ENCODE measurements at regions not wholly inside any gene's neighbourhood (a gene's known extent, or its start where the extent isn't known, plus 50 kb on each side); places are given as distances from the start of the nearest gene placed in this dataset.
A peak's percentile ranks its signal among the peaks of the same experiment; 100 is the strongest.
"Not testable (repeated sequence)": the region's sequence is repeated elsewhere in the genome, so short reads cannot be mapped to it uniquely, and the experiment has no call there.

- DNase-seq (ENCODE audit: low read depth): peak; percentile 46
Observed at GRCh38 chr5:93359296-93359959, 221.6 kb downstream of the NR2F1-AS1 start.

- DNase-seq (ENCODE audit: low read depth): no peak
Observed at GRCh38 chr5:93358176-93358575, 222.8 kb downstream of the NR2F1-AS1 start.

GRCh38 chr5:93357686-93358085 is 223.3 kb downstream of the NR2F1-AS1 start:
- no peak for DNase-seq (ENCODE audit: low read depth)

- no peak for DNase-seq (ENCODE audit: low read depth)
Observed at GRCh38 chr5:93355691-93356090, 225.3 kb downstream of the NR2F1-AS1 start.

- no peak for DNase-seq (ENCODE audit: low read depth)
Observed at GRCh38 chr5:93352186-93352585, 228.8 kb downstream of the NR2F1-AS1 start.

GRCh38 chr5:93349613-93350012 is 231.4 kb downstream of the NR2F1-AS1 start:
- no peak for DNase-seq (ENCODE audit: low read depth)

GRCh38 chr5:93348231-93348630 is 232.8 kb downstream of the NR2F1-AS1 start:
- no peak for DNase-seq (ENCODE audit: low read depth)

GRCh38 chr5:93346850-93347249 is 234.2 kb downstream of the NR2F1-AS1 start:
- DNase-seq (ENCODE audit: low read depth): not testable (repeated sequence)

GRCh38 chr5:93346301-93346700 is 234.7 kb downstream of the NR2F1-AS1 start:
- DNase-seq (ENCODE audit: low read depth): no peak

GRCh38 chr5:93343570-93343969 is 237.4 kb downstream of the NR2F1-AS1 start:
- DNase-seq (ENCODE audit: low read depth): no peak

- DNase-seq (ENCODE audit: low read depth): no peak
Observed at GRCh38 chr5:93342563-93343061, 238.4 kb downstream of the NR2F1-AS1 start.

- DNase-seq (ENCODE audit: low read depth): no peak
Observed at GRCh38 chr5:93340881-93341280, 240.1 kb downstream of the NR2F1-AS1 start.

- no peak for DNase-seq (ENCODE audit: low read depth)
Observed at GRCh38 chr5:93337138-93337537, 243.9 kb downstream of the NR2F1-AS1 start.

GRCh38 chr5:93336330-93337110 is 244.5 kb downstream of the NR2F1-AS1 start:
- no peak for DNase-seq (ENCODE audit: low read depth)

GRCh38 chr5:93331863-93332262 is 249.2 kb downstream of the NR2F1-AS1 start:
- DNase-seq (ENCODE audit: low read depth): no peak

GRCh38 chr5:93331241-93331640 is 249.8 kb downstream of the NR2F1-AS1 start:
- no peak for DNase-seq (ENCODE audit: low read depth)

GRCh38 chr5:93330506-93330905 is 250.5 kb downstream of the NR2F1-AS1 start:
- no peak for DNase-seq (ENCODE audit: low read depth)

- DNase-seq (ENCODE audit: low read depth): no peak
Observed at GRCh38 chr5:93329756-93330155, 251.3 kb downstream of the NR2F1-AS1 start.

GRCh38 chr5:93328833-93329232 is 252.2 kb downstream of the NR2F1-AS1 start:
- no peak for DNase-seq (ENCODE audit: low read depth)

GRCh38 chr5:93327605-93328004 is 253.4 kb downstream of the NR2F1-AS1 start:
- DNase-seq (ENCODE audit: low read depth): no peak

GRCh38 chr5:93325946-93326345 is 255.1 kb downstream of the NR2F1-AS1 start:
- DNase-seq (ENCODE audit: low read depth): no peak

GRCh38 chr5:93322974-93323860 is 257.8 kb downstream of the NR2F1-AS1 start:
- no peak for DNase-seq (ENCODE audit: low read depth)

Measured in HS-27A (cell line).